ENCODE measurements at regions not wholly inside any gene's neighbourhood (a gene's known extent, or its start where the extent isn't known, plus 50 kb on each side); places are given as distances from the start of the nearest gene placed in this dataset.

DNA sequence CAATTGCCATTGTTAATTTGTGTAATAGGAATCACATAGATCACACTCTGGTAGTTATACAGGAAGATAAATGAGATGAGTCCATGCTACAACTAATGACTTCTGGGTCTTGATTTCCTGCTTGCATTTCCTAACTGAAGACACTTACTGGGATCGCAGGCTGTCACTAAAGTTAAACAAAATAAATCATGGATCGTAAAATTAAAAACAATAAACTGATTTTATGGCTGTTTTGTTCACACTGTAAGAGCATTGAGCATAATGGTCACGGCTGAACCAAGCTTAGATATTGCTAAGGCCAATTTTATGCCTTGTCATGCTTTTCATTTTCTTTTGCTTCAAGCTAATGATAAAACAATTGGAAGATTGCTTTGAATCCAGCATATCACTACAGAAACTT lies 332.5 kb upstream of the CITED2 start:
- TF ChIP-seq, protein P1, sequence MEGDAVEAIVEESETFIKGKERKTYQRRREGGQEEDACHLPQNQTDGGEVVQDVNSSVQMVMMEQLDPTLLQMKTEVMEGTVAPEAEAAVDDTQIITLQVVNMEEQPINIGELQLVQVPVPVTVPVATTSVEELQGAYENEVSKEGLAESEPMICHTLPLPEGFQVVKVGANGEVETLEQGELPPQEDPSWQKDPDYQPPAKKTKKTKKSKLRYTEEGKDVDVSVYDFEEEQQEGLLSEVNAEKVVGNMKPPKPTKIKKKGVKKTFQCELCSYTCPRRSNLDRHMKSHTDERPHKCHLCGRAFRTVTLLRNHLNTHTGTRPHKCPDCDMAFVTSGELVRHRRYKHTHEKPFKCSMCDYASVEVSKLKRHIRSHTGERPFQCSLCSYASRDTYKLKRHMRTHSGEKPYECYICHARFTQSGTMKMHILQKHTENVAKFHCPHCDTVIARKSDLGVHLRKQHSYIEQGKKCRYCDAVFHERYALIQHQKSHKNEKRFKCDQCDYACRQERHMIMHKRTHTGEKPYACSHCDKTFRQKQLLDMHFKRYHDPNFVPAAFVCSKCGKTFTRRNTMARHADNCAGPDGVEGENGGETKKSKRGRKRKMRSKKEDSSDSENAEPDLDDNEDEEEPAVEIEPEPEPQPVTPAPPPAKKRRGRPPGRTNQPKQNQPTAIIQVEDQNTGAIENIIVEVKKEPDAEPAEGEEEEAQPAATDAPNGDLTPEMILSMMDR (IDR thresholded peaks at IDR 0.05), result no peak
- TF ChIP-seq POLR2A (IDR thresholded peaks at IDR 0.05), result no peak
